HFFc6 (cell line): ENCODE measurements at regions not wholly inside any gene's neighbourhood (a gene's known extent, or its start where the extent isn't known, plus 50 kb on each side); places are given as distances from the start of the nearest gene placed in this dataset.

Experiments
- DNase-seq: peaks from one replicate; pipeline ENCODE4 v3.0.0-alpha.2; 2018
- H3K27ac Mint-ChIP-seq: 2 replicates; pipeline ENCODE4 v1.8.0; 2020; ENCODE audit warnings: mild to moderate bottlenecking, mixed read lengths
- H3K27me3 Mint-ChIP-seq: 2 replicates; pipeline ENCODE4 v1.8.0; 2021; ENCODE audit warnings: mild to moderate bottlenecking, moderate library complexity, mixed read lengths; ENCODE audit not compliant: insufficient read depth
- H3K36me3 Mint-ChIP-seq: 2 replicates; pipeline ENCODE4 v1.8.0; 2021; ENCODE audit warnings: low read depth, mixed read lengths
- H3K4me1 Mint-ChIP-seq: 2 replicates; pipeline ENCODE4 v1.8.0; 2020; ENCODE audit warnings: low read depth, mixed read lengths
- H3K4me3 Mint-ChIP-seq: 2 replicates; pipeline ENCODE4 v1.8.0; 2020; ENCODE audit warnings: mild to moderate bottlenecking, moderate library complexity, mixed read lengths
- H3K9me3 Mint-ChIP-seq: 2 replicates; pipeline ENCODE4 v1.8.0; 2020; ENCODE audit warnings: mild to moderate bottlenecking, mixed read lengths
- TF ChIP-seq, protein P1 (sequence below): fragments of 200-600 bp; sonication (generic); IDR thresholded peaks from 2 replicates; pipeline ENCODE4 v1.5.0; 2021; ENCODE audit warnings: antibody characterized with exemption, mild to moderate bottlenecking

DNA sequence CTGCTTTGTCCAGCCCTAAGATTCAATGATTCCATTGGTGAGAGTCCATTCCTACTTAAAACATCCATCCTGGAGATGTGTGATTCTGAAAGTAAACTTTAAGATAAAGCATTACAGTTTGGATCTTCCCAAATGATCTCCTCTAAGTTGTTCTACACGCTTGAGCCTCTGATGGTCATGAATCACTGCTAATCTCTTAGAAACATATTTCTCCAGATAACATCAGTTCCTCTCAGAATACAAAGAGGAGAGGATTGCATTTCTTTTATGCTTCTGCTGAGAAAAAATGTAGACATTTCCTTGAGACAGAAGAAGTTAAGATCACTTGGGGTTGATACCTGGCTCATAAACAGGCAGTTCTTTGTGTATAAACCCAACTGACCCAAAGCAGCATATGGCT is 281.2 kb upstream of the DPH6 start:
- H3K9me3 Mint-ChIP-seq: no peaks in the 10 kb centered on the region
- peaks cover 11% of the 10 kb centered on the region; the same call in 1 of the 2 replicates for H3K4me1 Mint-ChIP-seq
- peaks cover 6% of the 10 kb centered on the region for H3K27me3 Mint-ChIP-seq
- H3K4me3 Mint-ChIP-seq: no peak overlapping the region
- TF ChIP-seq, protein P1, sequence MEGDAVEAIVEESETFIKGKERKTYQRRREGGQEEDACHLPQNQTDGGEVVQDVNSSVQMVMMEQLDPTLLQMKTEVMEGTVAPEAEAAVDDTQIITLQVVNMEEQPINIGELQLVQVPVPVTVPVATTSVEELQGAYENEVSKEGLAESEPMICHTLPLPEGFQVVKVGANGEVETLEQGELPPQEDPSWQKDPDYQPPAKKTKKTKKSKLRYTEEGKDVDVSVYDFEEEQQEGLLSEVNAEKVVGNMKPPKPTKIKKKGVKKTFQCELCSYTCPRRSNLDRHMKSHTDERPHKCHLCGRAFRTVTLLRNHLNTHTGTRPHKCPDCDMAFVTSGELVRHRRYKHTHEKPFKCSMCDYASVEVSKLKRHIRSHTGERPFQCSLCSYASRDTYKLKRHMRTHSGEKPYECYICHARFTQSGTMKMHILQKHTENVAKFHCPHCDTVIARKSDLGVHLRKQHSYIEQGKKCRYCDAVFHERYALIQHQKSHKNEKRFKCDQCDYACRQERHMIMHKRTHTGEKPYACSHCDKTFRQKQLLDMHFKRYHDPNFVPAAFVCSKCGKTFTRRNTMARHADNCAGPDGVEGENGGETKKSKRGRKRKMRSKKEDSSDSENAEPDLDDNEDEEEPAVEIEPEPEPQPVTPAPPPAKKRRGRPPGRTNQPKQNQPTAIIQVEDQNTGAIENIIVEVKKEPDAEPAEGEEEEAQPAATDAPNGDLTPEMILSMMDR: no peak
- no peaks in the 10 kb centered on the region for H3K36me3 Mint-ChIP-seq
- peak; percentile 40 for DNase-seq
- no peak overlapping the region for H3K27ac Mint-ChIP-seq

DNA sequence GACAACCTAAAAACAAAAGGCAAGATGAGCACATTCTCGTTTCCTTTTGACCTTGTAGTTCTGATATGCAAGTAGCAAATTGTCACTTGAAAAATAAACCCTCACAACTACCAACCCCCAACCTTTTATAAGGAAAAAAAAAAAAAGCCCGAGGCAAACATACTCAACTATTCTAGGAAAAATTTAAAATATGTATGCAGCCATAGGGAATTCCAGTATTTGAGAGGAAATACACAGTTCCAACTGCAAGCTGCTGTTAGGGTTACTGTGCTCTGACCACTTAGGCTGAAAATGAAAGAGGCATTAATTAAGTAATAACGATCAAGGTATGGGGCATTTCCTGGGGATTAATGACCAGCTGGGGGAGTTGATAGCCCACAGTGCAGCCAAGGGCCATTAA is 281.9 kb upstream of the DPH6 start:
- peaks cover 11% of the 10 kb centered on the region; the same call in 1 of the 2 replicates for H3K4me1 Mint-ChIP-seq
- H3K36me3 Mint-ChIP-seq: no peaks in the 10 kb centered on the region
- no peak for DNase-seq
- H3K9me3 Mint-ChIP-seq: no peaks in the 10 kb centered on the region
- H3K27me3 Mint-ChIP-seq: peaks cover 6% of the 10 kb centered on the region
- H3K27ac Mint-ChIP-seq: no peak overlapping the region
- TF ChIP-seq, protein P1: no peak
- no peak overlapping the region for H3K4me3 Mint-ChIP-seq

DNA sequence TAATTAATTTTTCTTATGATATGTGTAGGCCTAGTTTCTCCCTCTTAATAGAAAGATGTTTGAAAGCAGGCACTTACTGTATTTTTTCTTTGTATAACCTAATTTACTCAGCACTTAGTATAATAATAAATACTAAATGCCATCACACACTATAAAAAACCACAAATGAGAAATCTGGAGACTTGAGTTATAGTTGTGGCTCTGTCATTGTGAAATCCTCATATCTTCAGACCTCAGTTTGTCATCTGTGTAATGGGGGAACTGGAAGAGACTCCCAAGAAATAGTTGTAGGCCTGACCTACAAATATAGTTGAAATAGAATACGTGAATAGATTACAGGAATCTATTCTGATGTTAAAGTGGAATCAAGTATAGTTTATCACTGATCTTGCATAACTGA is 287.6 kb upstream of the DPH6 start:
- H3K4me1 Mint-ChIP-seq: peaks cover under 1% of the 10 kb centered on the region; the same call in 1 of the 2 replicates
- no peak overlapping the region for H3K4me3 Mint-ChIP-seq
- no peak overlapping the region for H3K27ac Mint-ChIP-seq
- H3K27me3 Mint-ChIP-seq: peaks cover 5% of the 10 kb centered on the region
- no peaks in the 10 kb centered on the region for H3K9me3 Mint-ChIP-seq
- H3K36me3 Mint-ChIP-seq: no peaks in the 10 kb centered on the region
- DNase-seq: no peak
- TF ChIP-seq, protein P1: no peak

- DNase-seq: no peak
- Mint-ChIP-seq H3K9me3 (no peaks in the 10 kb centered on the region), H3K4me1 (no peaks in the 10 kb centered on the region), H3K36me3 (no peaks in the 10 kb centered on the region), H3K27ac (no peak overlapping the region), H3K4me3 (no peak overlapping the region), H3K27me3 (peaks cover 5% of the 10 kb centered on the region)
- TF ChIP-seq, protein P1: no peak
Observed at GRCh38 chr15:35834216-35834830, 288.4 kb upstream of the DPH6 start.

GRCh38 chr15:35834866-35835265 is 288.9 kb upstream of the DPH6 start:
- TF ChIP-seq, protein P1: no peak
- Mint-ChIP-seq H3K9me3 (no peaks in the 10 kb centered on the region), H3K4me3 (no peak overlapping the region), H3K36me3 (no peaks in the 10 kb centered on the region), H3K27ac (no peak overlapping the region), H3K4me1 (no peaks in the 10 kb centered on the region), H3K27me3 (peaks cover 5% of the 10 kb centered on the region)
- no peak for DNase-seq
